GM18505 (cell line): ENCODE measurements at regions not wholly inside any gene's neighbourhood (a gene's known extent, or its start where the extent isn't known, plus 50 kb on each side); places are given as distances from the start of the nearest gene placed in this dataset.

Source experiments
- ATAC-seq: cut with Tn5 transposase; IDR thresholded peaks from one replicate; pipeline ENCODE4 v1.9.1; 2021; ENCODE audit not compliant: unreplicated experiment
- POLR2A ChIP-seq: IDR thresholded peaks from 4 replicates; pipeline ENCODE4 v1.6.1; 2011; ENCODE audit warnings: borderline replicate concordance; ENCODE audit not compliant: insufficient read depth, insufficient read length; ENCODE audit errors: extremely low read depth

GRCh38 chr5:156120777-156121176 is 206.2 kb upstream of the SGCD start:
- no peak for ATAC-seq
- TF ChIP-seq POLR2A = no peak

GRCh38 chr5:156121234-156121633 is 205.7 kb upstream of the SGCD start:
- no peak for ATAC-seq
- TF ChIP-seq POLR2A = no peak

GRCh38 chr5:156121882-156122281 is 205.1 kb upstream of the SGCD start:
- TF ChIP-seq POLR2A = no peak

GRCh38 chr5:156124708-156125107 is 202.3 kb upstream of the SGCD start:
- no peak for ATAC-seq
- TF ChIP-seq POLR2A = no peak

More at GRCh38 chr5:156121882-156122281, 205.1 kb upstream of the SGCD start:
- ATAC-seq = no peak

GRCh38 chr5:156125118-156125517 is 201.8 kb upstream of the SGCD start:
- no peak for TF ChIP-seq POLR2A
- ATAC-seq = no peak

GRCh38 chr5:156126716-156127115 is 200.2 kb upstream of the SGCD start:
- TF ChIP-seq POLR2A = no peak
- ATAC-seq = no peak

GRCh38 chr5:156128026-156128425 is 198.9 kb upstream of the SGCD start:
- no peak for ATAC-seq
- TF ChIP-seq POLR2A = no peak

- no peak for TF ChIP-seq POLR2A
- no peak for ATAC-seq
Measured at GRCh38 chr5:156134216-156134615, 192.7 kb upstream of the SGCD start.

- no peak for ATAC-seq
- no peak for TF ChIP-seq POLR2A
Measured at GRCh38 chr5:156135531-156135930, 191.4 kb upstream of the SGCD start.

- TF ChIP-seq POLR2A = no peak
- no peak for ATAC-seq
Measured at GRCh38 chr5:156137071-156137869, 189.7 kb upstream of the SGCD start.

GRCh38 chr5:156142867-156143266 is 184.1 kb upstream of the SGCD start:
- ATAC-seq = no peak
- no peak for TF ChIP-seq POLR2A

- ATAC-seq = no peak
- no peak for TF ChIP-seq POLR2A
Measured at GRCh38 chr5:156147261-156147943, 179.6 kb upstream of the SGCD start.

- no peak for TF ChIP-seq POLR2A
- no peak for ATAC-seq
Measured at GRCh38 chr5:156147944-156148285, 179.0 kb upstream of the SGCD start.

GRCh38 chr5:156148301-156148700 is 178.7 kb upstream of the SGCD start:
- TF ChIP-seq POLR2A = no peak
- no peak for ATAC-seq
